ENCODE measurements at regions not wholly inside any gene's neighbourhood (a gene's known extent, or its start where the extent isn't known, plus 50 kb on each side); places are given as distances from the start of the nearest gene placed in this dataset.
"Not testable (repeated sequence)": the region's sequence is repeated elsewhere in the genome, so short reads cannot be mapped to it uniquely, and the experiment has no call there.

GRCh38 chrX:94256396-94256795 lies 582.4 kb downstream of the FAM133A start:
- ChIA-PET CTCF (no interaction called here), POLR2A (no interaction called here)
- H3K4me3 Mint-ChIP-seq: no peak overlapping the region
- DNase-seq: no peak
- no peaks in the 10 kb centered on the region for H3K36me3 ChIP-seq (ENCODE audit: insufficient read depth, low read length)
- no peak overlapping the region for H3K4me3 ChIP-seq (ENCODE audit: low read length)
- H3K27me3 Mint-ChIP-seq: peaks cover 0 to 3% of the 10 kb centered on the region in 2 donors
- peaks cover 3 to 16% (median 5%) of the 10 kb centered on the region in 5 donors for H3K9me3 Mint-ChIP-seq
- no peaks in the 10 kb centered on the region for H3K9me3 ChIP-seq (ENCODE audit: low read length)
- H3K27ac Mint-ChIP-seq: no peak overlapping the region
- H3K27me3 ChIP-seq (ENCODE audit: insufficient read depth, low read length, poor library complexity, severe bottlenecking): no peaks in the 10 kb centered on the region
- no peaks in the 10 kb centered on the region for H3K4me1 Mint-ChIP-seq
- H3K27ac ChIP-seq (ENCODE audit: low read depth, low read length): no peak overlapping the region
- no peaks in the 10 kb centered on the region for H3K36me3 Mint-ChIP-seq
- no peaks in the 10 kb centered on the region for H3K4me1 ChIP-seq (ENCODE audit: insufficient read depth, low read length)

GRCh38 chrX:94265323-94265722 lies 591.3 kb downstream of the FAM133A start:
- Mint-ChIP-seq H3K36me3 (no peaks in the 10 kb centered on the region), H3K27ac (no peak overlapping the region), H3K4me3 (no peak overlapping the region), H3K4me1 (no peaks in the 10 kb centered on the region), H3K9me3 (peaks cover 0 to 8% (median 5%) of the 10 kb centered on the region in 5 donors), H3K27me3 (no peaks in the 10 kb centered on the region)
- Histone ChIP-seq H3K27ac (ENCODE audit: low read depth, low read length) (no peak overlapping the region), H3K36me3 (ENCODE audit: insufficient read depth, low read length) (no peaks in the 10 kb centered on the region), H3K9me3 (ENCODE audit: low read length) (no peaks in the 10 kb centered on the region), H3K4me3 (ENCODE audit: low read length) (no peak overlapping the region), H3K27me3 (ENCODE audit: insufficient read depth, low read length, poor library complexity, severe bottlenecking) (no peaks in the 10 kb centered on the region), H3K4me1 (ENCODE audit: insufficient read depth, low read length) (no peaks in the 10 kb centered on the region)
- no peak for DNase-seq
- ChIA-PET POLR2A (no interaction called here), CTCF (no interaction called here)

GRCh38 chrX:94288325-94288724 lies 614.3 kb downstream of the FAM133A start:
- Histone ChIP-seq H3K9me3 (ENCODE audit: low read length) (no peaks in the 10 kb centered on the region), H3K27me3 (ENCODE audit: insufficient read depth, low read length, poor library complexity, severe bottlenecking) (no peaks in the 10 kb centered on the region), H3K4me3 (ENCODE audit: low read length) (no peak overlapping the region), H3K27ac (ENCODE audit: low read depth, low read length) (no peak overlapping the region), H3K4me1 (ENCODE audit: insufficient read depth, low read length) (no peaks in the 10 kb centered on the region), H3K36me3 (ENCODE audit: insufficient read depth, low read length) (no peaks in the 10 kb centered on the region)
- H3K27ac Mint-ChIP-seq: no peak overlapping the region
- H3K9me3 Mint-ChIP-seq: peaks cover 0 to 6% (median 2%) of the 10 kb centered on the region in 5 donors
- H3K27me3 Mint-ChIP-seq: no peaks in the 10 kb centered on the region
- DNase-seq: no peak
- H3K4me1 Mint-ChIP-seq: no peaks in the 10 kb centered on the region
- CTCF ChIA-PET: no interaction called here
- POLR2A ChIA-PET: no interaction called here
- H3K36me3 Mint-ChIP-seq: no peaks in the 10 kb centered on the region
- H3K4me3 Mint-ChIP-seq: no peak overlapping the region

GRCh38 chrX:94288972-94289371 lies 615.0 kb downstream of the FAM133A start:
- Mint-ChIP-seq H3K36me3 (no peaks in the 10 kb centered on the region), H3K9me3 (peaks cover 0 to 6% (median 0%) of the 10 kb centered on the region in 5 donors), H3K4me3 (no peak overlapping the region), H3K27ac (no peak overlapping the region), H3K4me1 (no peaks in the 10 kb centered on the region), H3K27me3 (no peaks in the 10 kb centered on the region)
- Histone ChIP-seq H3K9me3 (ENCODE audit: low read length) (no peaks in the 10 kb centered on the region), H3K36me3 (ENCODE audit: insufficient read depth, low read length) (no peaks in the 10 kb centered on the region), H3K27me3 (ENCODE audit: insufficient read depth, low read length, poor library complexity, severe bottlenecking) (no peaks in the 10 kb centered on the region), H3K4me3 (ENCODE audit: low read length) (no peak overlapping the region), H3K4me1 (ENCODE audit: insufficient read depth, low read length) (no peaks in the 10 kb centered on the region), H3K27ac (ENCODE audit: low read depth, low read length) (no peak overlapping the region)
- ChIA-PET CTCF (no interaction called here), POLR2A (no interaction called here)
- no peak for DNase-seq

- POLR2A ChIA-PET: no interaction called here
- no peak for DNase-seq
- Mint-ChIP-seq H3K27ac (no peak overlapping the region), H3K9me3 (peaks cover 6 to 19% (median 10%) of the 10 kb centered on the region in 5 donors), H3K36me3 (no peaks in the 10 kb centered on the region), H3K27me3 (peaks cover 0 to 6% of the 10 kb centered on the region in 2 donors), H3K4me3 (no peak overlapping the region), H3K4me1 (no peaks in the 10 kb centered on the region)
- H3K4me1 ChIP-seq (ENCODE audit: insufficient read depth, low read length): no peaks in the 10 kb centered on the region
- H3K4me3 ChIP-seq (ENCODE audit: low read length): no peak overlapping the region
- CTCF ChIA-PET: no interaction called here
- H3K36me3 ChIP-seq (ENCODE audit: insufficient read depth, low read length): no peaks in the 10 kb centered on the region
- H3K27me3 ChIP-seq (ENCODE audit: insufficient read depth, low read length, poor library complexity, severe bottlenecking): no peaks in the 10 kb centered on the region
- no peak overlapping the region for H3K27ac ChIP-seq (ENCODE audit: low read depth, low read length)
- no peaks in the 10 kb centered on the region for H3K9me3 ChIP-seq (ENCODE audit: low read length)
These were observed 628.4 kb downstream of the FAM133A start for GRCh38 chrX:94302446-94302845.

- Mint-ChIP-seq H3K4me3 (no peak overlapping the region), H3K27ac (no peak overlapping the region)
These were observed 655.2 kb downstream of the FAM133A start for GRCh38 chrX:94329182-94329581.

GRCh38 chrX:94341730-94342129 lies 667.7 kb downstream of the FAM133A start:
- H3K27ac ChIP-seq (ENCODE audit: low read depth, low read length); H3K27me3 ChIP-seq (ENCODE audit: insufficient read depth, low read length, poor library complexity, severe bottlenecking); H3K4me1 ChIP-seq (ENCODE audit: insufficient read depth, low read length); H3K27ac Mint-ChIP-seq; H3K9me3 Mint-ChIP-seq; H3K9me3 ChIP-seq (ENCODE audit: low read length); H3K27me3 Mint-ChIP-seq; DNase-seq; H3K36me3 Mint-ChIP-seq; H3K36me3 ChIP-seq (ENCODE audit: insufficient read depth, low read length); H3K4me1 Mint-ChIP-seq; POLR2A ChIA-PET; H3K4me3 Mint-ChIP-seq; H3K4me3 ChIP-seq (ENCODE audit: low read length); CTCF ChIA-PET: not testable (repeated sequence)

More at GRCh38 chrX:94329182-94329581, 655.2 kb downstream of the FAM133A start:
- ChIA-PET CTCF (no interaction called here), POLR2A (no interaction called here)
- H3K27me3 ChIP-seq (ENCODE audit: insufficient read depth, low read length, poor library complexity, severe bottlenecking): no peaks in the 10 kb centered on the region
- no peak overlapping the region for H3K27ac ChIP-seq (ENCODE audit: low read depth, low read length)
- no peaks in the 10 kb centered on the region for H3K4me1 ChIP-seq (ENCODE audit: insufficient read depth, low read length)
- H3K9me3 ChIP-seq (ENCODE audit: low read length): no peaks in the 10 kb centered on the region
- DNase-seq: no peak
- H3K36me3 ChIP-seq (ENCODE audit: insufficient read depth, low read length): no peaks in the 10 kb centered on the region
- Mint-ChIP-seq H3K4me1 (no peaks in the 10 kb centered on the region), H3K9me3 (peaks cover 0 to 5% (median 0%) of the 10 kb centered on the region in 5 donors), H3K27me3 (peaks cover 0 to 3% of the 10 kb centered on the region in 2 donors), H3K36me3 (no peaks in the 10 kb centered on the region)
- no peak overlapping the region for H3K4me3 ChIP-seq (ENCODE audit: low read length)

GRCh38 chrX:94361241-94361640 lies 687.2 kb downstream of the FAM133A start:
- no peak overlapping the region for H3K27ac Mint-ChIP-seq
- Histone ChIP-seq H3K4me1 (ENCODE audit: insufficient read depth, low read length) (no peaks in the 10 kb centered on the region), H3K36me3 (ENCODE audit: insufficient read depth, low read length) (no peaks in the 10 kb centered on the region), H3K9me3 (ENCODE audit: low read length) (no peaks in the 10 kb centered on the region), H3K27ac (ENCODE audit: low read depth, low read length) (no peak overlapping the region), H3K4me3 (ENCODE audit: low read length) (no peak overlapping the region), H3K27me3 (ENCODE audit: insufficient read depth, low read length, poor library complexity, severe bottlenecking) (no peaks in the 10 kb centered on the region)
- H3K4me1 Mint-ChIP-seq: no peaks in the 10 kb centered on the region
- peaks cover 0 to 7% (median 2%) of the 10 kb centered on the region in 5 donors for H3K9me3 Mint-ChIP-seq
- H3K36me3 Mint-ChIP-seq: no peaks in the 10 kb centered on the region
- no peak overlapping the region for H3K4me3 Mint-ChIP-seq
- ChIA-PET CTCF (no interaction called here), POLR2A (no interaction called here)
- peaks cover 0 to 1% of the 10 kb centered on the region in 2 donors for H3K27me3 Mint-ChIP-seq
- no peak for DNase-seq

- Mint-ChIP-seq H3K9me3 (peaks cover 0 to 6% (median 2%) of the 10 kb centered on the region in 5 donors), H3K27me3 (no peaks in the 10 kb centered on the region), H3K36me3 (no peaks in the 10 kb centered on the region), H3K4me3 (no peak overlapping the region), H3K27ac (no peak overlapping the region), H3K4me1 (no peaks in the 10 kb centered on the region)
- Histone ChIP-seq H3K27ac (ENCODE audit: low read depth, low read length) (no peak overlapping the region), H3K4me1 (ENCODE audit: insufficient read depth, low read length) (no peaks in the 10 kb centered on the region), H3K27me3 (ENCODE audit: insufficient read depth, low read length, poor library complexity, severe bottlenecking) (no peaks in the 10 kb centered on the region), H3K36me3 (ENCODE audit: insufficient read depth, low read length) (no peaks in the 10 kb centered on the region), H3K9me3 (ENCODE audit: low read length) (no peaks in the 10 kb centered on the region), H3K4me3 (ENCODE audit: low read length) (no peak overlapping the region)
- no peak for DNase-seq
- ChIA-PET CTCF (no interaction called here), POLR2A (no interaction called here)
These were observed 691.7 kb downstream of the FAM133A start for GRCh38 chrX:94365736-94366135.

Data from CD8-positive, alpha-beta memory T cell (primary cell).